ENCODE measurements at regions not wholly inside any gene's neighbourhood (a gene's known extent, or its start where the extent isn't known, plus 50 kb on each side); places are given as distances from the start of the nearest gene placed in this dataset.

DNA sequence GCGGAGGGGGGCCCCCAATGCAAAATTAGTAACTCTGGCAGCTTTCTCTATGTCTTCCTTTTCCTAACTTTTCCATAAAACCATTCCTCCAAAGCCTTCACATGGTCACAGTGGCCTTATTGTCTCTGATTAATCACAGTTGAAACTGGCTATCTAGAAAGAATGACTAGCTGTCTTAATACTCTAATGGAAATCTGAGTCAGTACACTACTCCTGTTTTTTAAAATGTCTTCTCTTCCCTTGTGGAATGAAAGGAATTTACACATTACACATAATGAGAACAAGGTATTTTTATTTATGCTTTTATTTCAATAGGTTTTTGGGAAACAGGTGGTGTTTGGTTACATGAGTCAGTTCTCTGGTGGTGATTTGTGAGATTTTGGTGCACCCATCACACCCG, 66.3 kb upstream of the PUDP start:
- TF ChIP-seq, protein P1, sequence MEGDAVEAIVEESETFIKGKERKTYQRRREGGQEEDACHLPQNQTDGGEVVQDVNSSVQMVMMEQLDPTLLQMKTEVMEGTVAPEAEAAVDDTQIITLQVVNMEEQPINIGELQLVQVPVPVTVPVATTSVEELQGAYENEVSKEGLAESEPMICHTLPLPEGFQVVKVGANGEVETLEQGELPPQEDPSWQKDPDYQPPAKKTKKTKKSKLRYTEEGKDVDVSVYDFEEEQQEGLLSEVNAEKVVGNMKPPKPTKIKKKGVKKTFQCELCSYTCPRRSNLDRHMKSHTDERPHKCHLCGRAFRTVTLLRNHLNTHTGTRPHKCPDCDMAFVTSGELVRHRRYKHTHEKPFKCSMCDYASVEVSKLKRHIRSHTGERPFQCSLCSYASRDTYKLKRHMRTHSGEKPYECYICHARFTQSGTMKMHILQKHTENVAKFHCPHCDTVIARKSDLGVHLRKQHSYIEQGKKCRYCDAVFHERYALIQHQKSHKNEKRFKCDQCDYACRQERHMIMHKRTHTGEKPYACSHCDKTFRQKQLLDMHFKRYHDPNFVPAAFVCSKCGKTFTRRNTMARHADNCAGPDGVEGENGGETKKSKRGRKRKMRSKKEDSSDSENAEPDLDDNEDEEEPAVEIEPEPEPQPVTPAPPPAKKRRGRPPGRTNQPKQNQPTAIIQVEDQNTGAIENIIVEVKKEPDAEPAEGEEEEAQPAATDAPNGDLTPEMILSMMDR (IDR thresholded peaks at IDR 0.05) = no peak
- TF ChIP-seq EZH2 (IDR thresholded peaks at IDR 0.05; ENCODE audit: borderline replicate concordance, insufficient read depth, low read depth, low read length, poor library complexity, severe bottlenecking) = no peak

Measured in B cell (primary cell).